CD8-positive, alpha-beta memory T cell (primary cell): ENCODE measurements at regions not wholly inside any gene's neighbourhood (a gene's known extent, or its start where the extent isn't known, plus 50 kb on each side); places are given as distances from the start of the nearest gene placed in this dataset.

Experiments used
- CTCF ChIA-PET: fragments of 350-600 bp; sonication (Branson Sonifier 250); formaldehyde crosslinking; loops from one replicate; lab custom pipeline; 2021; ENCODE audit warnings: antibody characterized with exemption; lab: Charles Lee
- POLR2A ChIA-PET: fragments of 350-600 bp; sonication (Branson Sonifier 250); formaldehyde crosslinking; loops from one replicate; lab custom pipeline; 2021; ENCODE audit warnings: antibody characterized with exemption; lab: Charles Lee
- DNase-seq, 5 donors: peaks; one replicate each; pipeline versions ENCODE4 v3.0.0 to v3.0.0-alpha.2; 2020 to 2022; ENCODE audit warnings: mixed read lengths in 1 of 5
- H3K27ac ChIP-seq: one replicate; pipeline ENCODE4 v1.7.0; 2013; ENCODE audit warnings: low read depth, mild to moderate bottlenecking, low read length, moderate library complexity
- H3K27me3 ChIP-seq: 2 replicates; pipeline ENCODE4 v1.7.0; 2013; ENCODE audit warnings: low read length, mild to moderate bottlenecking; ENCODE audit not compliant: insufficient read depth, poor library complexity, severe bottlenecking
- H3K36me3 ChIP-seq: 2 replicates; pipeline ENCODE4 v1.7.0; 2013; ENCODE audit warnings: mild to moderate bottlenecking, low read length, moderate library complexity; ENCODE audit not compliant: insufficient read depth
- H3K4me1 ChIP-seq: 2 replicates; pipeline ENCODE4 v1.7.0; 2013; ENCODE audit warnings: mild to moderate bottlenecking, low read length, moderate library complexity; ENCODE audit not compliant: insufficient read depth
- H3K4me3 ChIP-seq: 2 replicates; pipeline ENCODE4 v1.7.0; 2013; ENCODE audit warnings: mild to moderate bottlenecking, low read length
- H3K9me3 ChIP-seq: 2 replicates; pipeline ENCODE4 v1.7.0; 2013; ENCODE audit warnings: mild to moderate bottlenecking, low read length
- H3K27ac Mint-ChIP-seq, 8 donors: one replicate each; pipeline ENCODE4 v1.8.0; 2020 to 2021; ENCODE audit warnings: mixed read lengths in 8 of 8, mild to moderate bottlenecking in 6 of 8, inconsistent platforms in 3 of 8, moderate library complexity in 3 of 8
- H3K27me3 Mint-ChIP-seq, 2 donors: one replicate each; pipeline ENCODE4 v1.8.0; 2020 to 2021; ENCODE audit warnings: mixed read lengths in 2 of 2, mild to moderate bottlenecking in 1 of 2, moderate library complexity in 1 of 2
- H3K36me3 Mint-ChIP-seq, 3 donors: one replicate each; pipeline ENCODE4 v1.8.0; 2020 to 2021; ENCODE audit warnings: mixed read lengths in 3 of 3, inconsistent platforms in 1 of 3, mild to moderate bottlenecking in 1 of 3
- H3K4me1 Mint-ChIP-seq, 3 donors: one replicate each; pipeline ENCODE4 v1.8.0; 2020 to 2021; ENCODE audit warnings: mixed read lengths in 3 of 3, inconsistent platforms in 1 of 3, mild to moderate bottlenecking in 1 of 3
- H3K4me3 Mint-ChIP-seq, 7 donors: one replicate each; pipeline ENCODE4 v1.8.0; 2020 to 2021; ENCODE audit warnings: mixed read lengths in 7 of 7, mild to moderate bottlenecking in 6 of 7, moderate library complexity in 4 of 7, inconsistent platforms in 2 of 7
- H3K9me3 Mint-ChIP-seq, 5 donors: one replicate each; pipeline ENCODE4 v1.8.0; 2020 to 2022; ENCODE audit warnings: mixed read lengths in 5 of 5, mild to moderate bottlenecking in 3 of 5, moderate library complexity in 2 of 5, inconsistent platforms in 1 of 5

DNA sequence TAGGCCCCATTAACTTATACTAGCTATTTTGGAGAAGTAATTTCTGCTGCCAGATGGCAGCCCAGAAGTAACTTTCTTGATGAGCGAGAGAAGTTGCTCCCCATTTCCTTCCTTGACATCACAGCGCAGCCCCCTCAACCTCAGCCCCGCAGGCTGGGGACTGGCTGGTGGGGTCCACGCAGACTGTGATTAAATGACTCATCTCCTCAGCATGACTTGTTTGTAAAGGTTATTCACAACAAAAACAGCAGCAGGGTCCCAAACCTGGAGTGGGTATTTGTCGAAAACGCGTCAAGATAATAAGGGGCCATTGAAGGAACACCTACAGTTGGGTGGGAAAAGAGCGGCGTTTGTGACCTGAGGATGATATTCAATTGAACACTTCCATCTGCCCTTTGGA lies 120.6 kb downstream of the TXNL1 start:
- Histone ChIP-seq H3K27me3 (no peaks in the 10 kb centered on the region), H3K27ac (no peak overlapping the region), H3K36me3 (no peaks in the 10 kb centered on the region), H3K4me1 (no peaks in the 10 kb centered on the region), H3K9me3 (no peaks in the 10 kb centered on the region), H3K4me3 (no peak overlapping the region)
- no peaks in the 10 kb centered on the region for H3K36me3 Mint-ChIP-seq
- no peak overlapping the region for H3K4me3 Mint-ChIP-seq
- DNase-seq = no peak
- H3K27me3 Mint-ChIP-seq = peaks cover 8 to 12% of the 10 kb centered on the region in 2 donors
- no peaks in the 10 kb centered on the region for H3K9me3 Mint-ChIP-seq
- ChIA-PET CTCF (no interaction called here), POLR2A (no interaction called here)
- H3K4me1 Mint-ChIP-seq = no peaks in the 10 kb centered on the region
- no peak overlapping the region for H3K27ac Mint-ChIP-seq

DNA sequence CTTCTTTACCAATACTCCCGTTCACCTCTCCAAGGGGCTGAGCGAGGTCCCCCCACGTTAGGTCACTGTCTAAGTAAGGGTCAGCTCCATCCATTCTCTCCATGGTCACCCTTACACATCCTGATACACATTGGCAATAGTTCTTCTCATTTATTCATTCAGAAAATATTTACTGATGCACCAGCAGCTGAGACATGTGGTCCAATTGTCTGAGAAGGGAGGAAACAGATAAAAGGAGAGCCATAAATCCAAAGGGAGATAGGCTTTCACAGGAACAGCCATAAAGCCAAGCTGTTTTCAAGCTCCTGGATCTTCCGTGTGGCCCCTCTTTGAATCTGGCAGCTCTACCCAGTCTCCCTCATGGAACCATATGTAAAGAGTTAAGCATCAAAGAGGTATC lies 121.2 kb downstream of the TXNL1 start:
- H3K9me3 ChIP-seq = no peaks in the 10 kb centered on the region
- Mint-ChIP-seq H3K9me3 (no peaks in the 10 kb centered on the region), H3K27ac (no peak overlapping the region), H3K27me3 (peaks cover 8 to 12% of the 10 kb centered on the region in 2 donors), H3K4me1 (no peaks in the 10 kb centered on the region), H3K36me3 (no peaks in the 10 kb centered on the region), H3K4me3 (no peak overlapping the region)
- ChIA-PET CTCF (no interaction called here), POLR2A (no interaction called here)
- H3K36me3 ChIP-seq = no peaks in the 10 kb centered on the region
- no peak for DNase-seq
- H3K4me3 ChIP-seq = no peak overlapping the region
- no peak overlapping the region for H3K27ac ChIP-seq
- H3K4me1 ChIP-seq = no peaks in the 10 kb centered on the region
- no peaks in the 10 kb centered on the region for H3K27me3 ChIP-seq

DNA sequence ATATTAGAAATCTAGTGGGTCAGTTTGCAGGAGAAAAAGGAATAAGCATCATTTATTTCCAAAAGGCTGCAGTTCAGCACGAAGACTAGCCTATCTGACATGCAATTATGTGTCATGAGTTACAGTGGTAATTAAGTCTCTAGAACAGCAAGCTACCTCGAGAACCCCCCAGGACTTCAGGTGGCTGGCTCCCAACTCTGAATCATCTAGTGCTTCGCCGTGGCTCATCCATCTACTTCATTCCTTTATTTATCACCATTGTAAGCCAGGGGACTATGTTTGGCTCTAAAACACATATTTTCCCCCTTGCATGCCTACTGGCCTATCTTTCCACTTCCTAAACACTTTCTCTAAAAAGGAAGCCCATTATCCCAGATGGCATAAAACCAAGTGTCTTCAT lies 121.6 kb downstream of the TXNL1 start:
- Mint-ChIP-seq H3K27ac (no peak overlapping the region), H3K27me3 (peaks cover 8 to 12% of the 10 kb centered on the region in 2 donors), H3K4me1 (no peaks in the 10 kb centered on the region), H3K9me3 (no peaks in the 10 kb centered on the region), H3K36me3 (no peaks in the 10 kb centered on the region), H3K4me3 (no peak overlapping the region)
- H3K9me3 ChIP-seq = no peaks in the 10 kb centered on the region
- H3K4me3 ChIP-seq = no peak overlapping the region
- H3K36me3 ChIP-seq = no peaks in the 10 kb centered on the region
- no peak for DNase-seq
- H3K27me3 ChIP-seq = no peaks in the 10 kb centered on the region
- CTCF ChIA-PET = no interaction called here
- H3K27ac ChIP-seq = no peak overlapping the region
- POLR2A ChIA-PET = no interaction called here
- H3K4me1 ChIP-seq = no peaks in the 10 kb centered on the region

DNA sequence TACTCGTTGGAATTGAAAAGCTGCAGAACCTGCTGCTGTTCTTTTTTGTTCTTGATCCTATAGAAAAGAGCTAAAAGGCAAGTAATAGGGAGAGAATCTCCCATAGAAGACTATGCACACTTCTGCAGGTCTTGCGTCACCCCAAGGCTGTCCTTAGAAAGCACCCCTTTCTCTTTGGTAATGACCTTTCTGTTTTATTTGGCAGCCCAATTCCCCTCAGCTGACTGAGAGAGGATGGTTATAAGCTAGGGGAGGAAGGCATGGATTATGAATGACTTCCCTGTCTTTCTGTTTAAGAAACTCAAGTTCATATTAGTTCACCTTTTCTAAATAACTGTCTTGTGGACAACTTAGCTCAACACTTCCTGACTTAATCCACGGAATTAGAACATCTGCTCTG lies 122.9 kb downstream of the TXNL1 start:
- Histone ChIP-seq H3K27me3 (no peaks in the 10 kb centered on the region), H3K36me3 (no peaks in the 10 kb centered on the region), H3K9me3 (no peaks in the 10 kb centered on the region), H3K4me3 (no peak overlapping the region), H3K27ac (no peak overlapping the region), H3K4me1 (no peaks in the 10 kb centered on the region)
- Mint-ChIP-seq H3K27me3 (peaks cover 6 to 12% of the 10 kb centered on the region in 2 donors), H3K36me3 (no peaks in the 10 kb centered on the region), H3K4me1 (no peaks in the 10 kb centered on the region), H3K4me3 (no peak overlapping the region), H3K9me3 (no peaks in the 10 kb centered on the region), H3K27ac (no peak overlapping the region)
- ChIA-PET POLR2A (no interaction called here), CTCF (no interaction called here)
- no peak for DNase-seq

DNA sequence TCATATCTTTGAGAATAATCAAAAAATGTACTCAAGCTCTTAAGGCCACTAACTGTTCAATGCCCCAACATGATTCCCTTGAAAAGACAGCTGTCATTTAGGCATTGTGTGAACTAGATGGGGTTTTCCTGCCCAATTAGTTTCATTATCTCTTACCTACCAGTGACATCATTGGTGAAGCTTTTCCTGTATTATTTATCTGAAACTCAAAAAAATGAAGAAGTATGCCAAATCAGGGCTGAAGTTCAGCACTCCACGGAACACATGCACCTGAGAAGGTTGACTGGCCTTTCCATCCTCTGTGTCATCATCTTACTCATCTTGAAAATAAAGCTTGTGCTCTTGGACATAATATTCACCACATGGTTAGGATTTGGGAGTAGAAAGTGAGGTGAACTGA lies 126.4 kb downstream of the TXNL1 start:
- Histone ChIP-seq H3K27ac (no peak overlapping the region), H3K27me3 (no peaks in the 10 kb centered on the region), H3K36me3 (no peaks in the 10 kb centered on the region), H3K4me1 (no peaks in the 10 kb centered on the region), H3K9me3 (no peaks in the 10 kb centered on the region), H3K4me3 (no peak overlapping the region)
- H3K9me3 Mint-ChIP-seq = no peaks in the 10 kb centered on the region
- no peak overlapping the region for H3K27ac Mint-ChIP-seq
- peaks cover 6 to 10% of the 10 kb centered on the region in 2 donors for H3K27me3 Mint-ChIP-seq
- H3K4me3 Mint-ChIP-seq = no peak overlapping the region
- ChIA-PET POLR2A (no interaction called here), CTCF (no interaction called here)
- DNase-seq = no peak
- no peaks in the 10 kb centered on the region for H3K4me1 Mint-ChIP-seq
- no peaks in the 10 kb centered on the region for H3K36me3 Mint-ChIP-seq

DNA sequence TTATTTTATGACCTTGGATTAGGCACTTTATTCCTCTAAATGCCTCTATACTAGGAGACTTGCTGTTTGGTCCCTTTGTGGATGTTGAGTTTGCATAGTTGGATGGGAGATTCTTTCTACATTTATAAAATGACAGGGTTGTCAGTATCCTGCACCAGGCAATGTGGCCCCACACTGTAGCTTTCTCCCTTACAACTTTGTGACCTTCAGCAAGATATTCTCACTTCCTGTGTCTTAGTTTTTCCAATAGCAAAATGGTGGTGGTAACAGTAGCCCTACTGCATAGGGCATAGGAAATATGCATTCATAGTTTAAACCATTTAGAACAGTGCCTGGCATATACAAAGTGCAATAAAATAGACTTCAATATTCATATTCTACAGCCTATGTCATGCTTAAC lies 128.3 kb downstream of the TXNL1 start:
- no peak overlapping the region for H3K4me3 Mint-ChIP-seq
- H3K27ac Mint-ChIP-seq = no peak overlapping the region
- no peak for DNase-seq
- no peaks in the 10 kb centered on the region for H3K4me1 Mint-ChIP-seq
- ChIA-PET CTCF (no interaction called here), POLR2A (no interaction called here)
- Histone ChIP-seq H3K4me3 (no peak overlapping the region), H3K27me3 (no peaks in the 10 kb centered on the region), H3K27ac (no peak overlapping the region), H3K4me1 (no peaks in the 10 kb centered on the region), H3K36me3 (no peaks in the 10 kb centered on the region), H3K9me3 (no peaks in the 10 kb centered on the region)
- peaks cover 4 to 10% of the 10 kb centered on the region in 2 donors for H3K27me3 Mint-ChIP-seq
- no peaks in the 10 kb centered on the region for H3K9me3 Mint-ChIP-seq
- no peaks in the 10 kb centered on the region for H3K36me3 Mint-ChIP-seq

DNA sequence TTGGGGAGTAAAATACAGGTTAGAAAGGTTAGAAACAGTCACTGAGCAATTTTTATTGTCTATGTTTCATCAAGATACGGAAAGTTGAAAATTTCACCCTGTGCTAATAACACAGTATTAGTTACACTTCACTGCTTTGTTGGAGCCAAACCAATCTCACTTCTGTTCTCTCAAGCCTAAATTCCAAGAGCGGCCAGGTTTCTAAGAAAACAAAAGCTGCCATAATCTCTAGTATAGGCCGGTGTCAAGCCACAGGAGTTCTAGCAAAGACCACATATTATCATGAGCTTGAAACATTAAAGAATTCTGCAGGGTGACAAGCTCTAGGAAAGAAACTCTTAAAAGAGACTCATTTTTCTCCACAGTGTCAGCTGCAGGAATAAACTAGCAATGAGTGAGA lies 128.7 kb downstream of the TXNL1 start:
- Histone ChIP-seq H3K4me3 (no peak overlapping the region), H3K9me3 (no peaks in the 10 kb centered on the region), H3K27me3 (no peaks in the 10 kb centered on the region), H3K4me1 (no peaks in the 10 kb centered on the region), H3K27ac (no peak overlapping the region), H3K36me3 (no peaks in the 10 kb centered on the region)
- H3K36me3 Mint-ChIP-seq = no peaks in the 10 kb centered on the region
- no peak overlapping the region for H3K27ac Mint-ChIP-seq
- DNase-seq = no peak
- no peaks in the 10 kb centered on the region for H3K4me1 Mint-ChIP-seq
- H3K9me3 Mint-ChIP-seq = no peaks in the 10 kb centered on the region
- ChIA-PET POLR2A (no interaction called here), CTCF (no interaction called here)
- peaks cover 4 to 10% of the 10 kb centered on the region in 2 donors for H3K27me3 Mint-ChIP-seq
- no peak overlapping the region for H3K4me3 Mint-ChIP-seq

DNA sequence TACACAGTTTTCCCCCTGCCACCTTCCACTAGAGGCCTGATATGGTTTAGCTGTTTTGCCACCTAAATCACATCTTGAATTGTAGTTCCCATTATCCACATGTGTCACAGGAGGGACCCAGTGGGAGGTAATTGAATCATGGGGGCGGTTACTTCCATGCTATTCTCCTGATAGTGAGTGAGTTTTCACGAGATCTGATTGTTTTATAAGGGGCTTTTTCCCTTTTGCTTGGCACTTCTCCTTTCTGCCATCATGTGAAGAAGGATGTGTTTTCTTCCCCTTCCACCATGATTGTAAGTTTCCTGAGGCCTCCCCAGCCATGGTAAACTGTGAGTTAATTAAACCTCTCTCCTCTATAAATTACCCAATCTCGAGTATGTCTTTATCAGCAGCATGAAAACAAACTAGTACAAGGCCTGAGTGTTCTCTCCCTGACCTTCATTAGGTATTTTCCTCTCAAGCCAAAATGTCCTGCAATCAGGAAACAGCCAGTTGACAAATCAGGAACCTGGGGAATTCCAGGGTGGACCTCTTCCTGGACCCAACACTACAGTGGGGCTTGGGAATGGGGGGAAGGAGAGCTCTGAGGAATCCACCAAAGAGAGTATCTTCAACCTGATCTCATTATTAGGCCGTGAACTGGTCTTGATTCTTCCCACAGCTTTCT lies 129.9 kb downstream of the TXNL1 start:
- no peaks in the 10 kb centered on the region for H3K9me3 ChIP-seq
- H3K27me3 ChIP-seq = no peaks in the 10 kb centered on the region
- Mint-ChIP-seq H3K36me3 (no peaks in the 10 kb centered on the region), H3K4me1 (no peaks in the 10 kb centered on the region), H3K9me3 (peaks cover 0 to 2% (median 0%) of the 10 kb centered on the region in 5 donors), H3K27ac (no peak overlapping the region), H3K4me3 (no peak overlapping the region), H3K27me3 (peaks cover 2 to 10% of the 10 kb centered on the region in 2 donors)
- no peak for DNase-seq
- ChIA-PET POLR2A (no interaction called here), CTCF (no interaction called here)
- no peaks in the 10 kb centered on the region for H3K36me3 ChIP-seq
- no peaks in the 10 kb centered on the region for H3K4me1 ChIP-seq
- no peak overlapping the region for H3K4me3 ChIP-seq
- H3K27ac ChIP-seq = no peak overlapping the region
